HEK293 (cell line): ENCODE measurements at regions not wholly inside any gene's neighbourhood (a gene's known extent, or its start where the extent isn't known, plus 50 kb on each side); places are given as distances from the start of the nearest gene placed in this dataset.

Experiments used
- CTCF ChIA-PET: fragments of 350-600 bp; formaldehyde crosslinking; extraction: SDS; loops from one replicate; lab custom pipeline; 2021; ENCODE audit warnings: antibody characterized with exemption; lab: Yijun Ruan, JAX
- POLR2A ChIA-PET: fragments of 300-600 bp; formaldehyde crosslinking; extraction: SDS; loops from one replicate; lab custom pipeline; 2020; ENCODE audit warnings: antibody characterized with exemption, inconsistent platforms; lab: Yijun Ruan, JAX
- H3K27ac ChIP-seq: fragments of 200-500 bp; sonication (Bioruptor generic); 2 replicates; pipeline ENCODE4 v1.5.1; 2014; ENCODE audit warnings: low read depth, low read length, control low read depth, inconsistent platforms; ENCODE audit errors: extremely low read depth
- H3K36me3 ChIP-seq, 2 experiments: fragments of 200-500 bp in 1 of 2; sonication (Bioruptor generic) in 1 of 2; 1 replicate in 1 of 2; 2 replicates in 1 of 2; pipeline ENCODE4 v1.5.1; 2014 to 2017; ENCODE audit warnings: inconsistent platforms in 2 of 2, low read length in 2 of 2; ENCODE audit not compliant: control insufficient read depth in 2 of 2, insufficient read depth in 1 of 2
- H3K4me1 ChIP-seq: fragments of 200-500 bp; sonication (Bioruptor generic); 2 replicates; pipeline ENCODE4 v1.5.1; 2014; ENCODE audit warnings: mild to moderate bottlenecking, low read length, inconsistent platforms; ENCODE audit not compliant: control insufficient read depth, insufficient read depth
- H3K4me3 ChIP-seq: 2 replicates; pipeline ENCODE4 v1.5.1; 2011; ENCODE audit warnings: low read depth, mild to moderate bottlenecking, control low read depth, low read length, moderate library complexity
- H3K9me3 ChIP-seq: fragments of 200-500 bp; sonication (Bioruptor generic); 2 replicates; pipeline ENCODE4 v1.5.1; 2014; ENCODE audit warnings: low read depth, low read length, inconsistent platforms; ENCODE audit not compliant: control insufficient read depth, insufficient read depth
- BCL11A ChIP-seq: fragments of 450-650 bp; formaldehyde crosslinking; IDR thresholded peaks from 2 replicates; pipeline ENCODE4 v1.5.1; 2016; ENCODE audit warnings: low read depth, missing biosample characterization, missing genetic modification characterization
- GFI1B ChIP-seq: fragments of 450-650 bp; formaldehyde crosslinking; IDR thresholded peaks from 2 replicates; pipeline ENCODE4 v1.5.1; 2016; ENCODE audit warnings: missing biosample characterization, missing genetic modification characterization
- KLF17 ChIP-seq: fragments of 450-650 bp; formaldehyde crosslinking; IDR thresholded peaks from 2 replicates; pipeline ENCODE4 v1.5.1; 2016; ENCODE audit warnings: missing biosample characterization, missing genetic modification characterization
- OVOL3 ChIP-seq: fragments of 450-650 bp; formaldehyde crosslinking; IDR thresholded peaks from 2 replicates; pipeline ENCODE4 v1.5.1; 2016; ENCODE audit warnings: missing biosample characterization, missing genetic modification characterization
- REST ChIP-seq: fragments of 450-650 bp; formaldehyde crosslinking; IDR thresholded peaks from 2 replicates; pipeline ENCODE4 v1.5.1; 2016; ENCODE audit warnings: missing biosample characterization, missing genetic modification characterization
- YY1 ChIP-seq: fragments of 450-650 bp; formaldehyde crosslinking; IDR thresholded peaks from 2 replicates; pipeline ENCODE4 v1.5.1; 2018; ENCODE audit warnings: missing biosample characterization, missing genetic modification characterization
- ZBTB6 ChIP-seq: fragments of 450-650 bp; formaldehyde crosslinking; IDR thresholded peaks from 2 replicates; pipeline ENCODE4 v1.5.1; 2017; ENCODE audit warnings: missing biosample characterization, missing genetic modification characterization
- ZNF138 ChIP-seq: fragments of 450-650 bp; formaldehyde crosslinking; IDR thresholded peaks from 2 replicates; pipeline ENCODE4 v1.5.1; 2016; ENCODE audit warnings: missing biosample characterization, missing genetic modification characterization, borderline replicate concordance
- ZNF146 ChIP-seq: fragments of 450-650 bp; formaldehyde crosslinking; IDR thresholded peaks from 2 replicates; pipeline ENCODE4 v1.5.1; 2016; ENCODE audit warnings: missing biosample characterization, missing genetic modification characterization
- ZNF266 ChIP-seq: fragments of 450-650 bp; formaldehyde crosslinking; IDR thresholded peaks from 2 replicates; pipeline ENCODE4 v1.5.1; 2016; ENCODE audit warnings: missing biosample characterization, missing genetic modification characterization, low read depth
- ZNF280C ChIP-seq: fragments of 450-650 bp; formaldehyde crosslinking; IDR thresholded peaks from 2 replicates; pipeline ENCODE4 v1.5.1; 2016; ENCODE audit warnings: missing biosample characterization, missing genetic modification characterization
- ZNF324 ChIP-seq: fragments of 450-650 bp; formaldehyde crosslinking; IDR thresholded peaks from 2 replicates; pipeline ENCODE4 v1.5.1; 2016; ENCODE audit warnings: missing biosample characterization, missing genetic modification characterization
- ZNF341 ChIP-seq: fragments of 450-650 bp; formaldehyde crosslinking; IDR thresholded peaks from 2 replicates; pipeline ENCODE4; 2016; ENCODE audit warnings: low read depth, missing biosample characterization, missing genetic modification characterization
- ZNF404 ChIP-seq: fragments of 450-650 bp; formaldehyde crosslinking; IDR thresholded peaks from 2 replicates; pipeline ENCODE4 v1.5.1; 2017; ENCODE audit warnings: missing biosample characterization, missing genetic modification characterization
- ZNF416 ChIP-seq: fragments of 450-650 bp; formaldehyde crosslinking; IDR thresholded peaks from 2 replicates; pipeline ENCODE4 v1.5.1; 2016; ENCODE audit warnings: missing biosample characterization, missing genetic modification characterization
- ZNF548 ChIP-seq: fragments of 450-650 bp; formaldehyde crosslinking; IDR thresholded peaks from 2 replicates; pipeline ENCODE4 v1.5.1; 2016; ENCODE audit warnings: missing biosample characterization, missing genetic modification characterization
- ZNF610 ChIP-seq: fragments of 450-650 bp; formaldehyde crosslinking; IDR thresholded peaks from 2 replicates; pipeline ENCODE4 v1.5.1; 2016; ENCODE audit warnings: missing biosample characterization, missing genetic modification characterization, borderline replicate concordance
- ZNF704 ChIP-seq: fragments of 450-650 bp; formaldehyde crosslinking; IDR thresholded peaks from 2 replicates; pipeline ENCODE4 v1.5.1; 2016; ENCODE audit warnings: missing biosample characterization, missing genetic modification characterization
- ZNF747 ChIP-seq: fragments of 450-650 bp; formaldehyde crosslinking; IDR thresholded peaks from 2 replicates; pipeline ENCODE4 v1.5.1; 2016; ENCODE audit warnings: missing biosample characterization, missing genetic modification characterization
- ZNF768 ChIP-seq: fragments of 450-650 bp; formaldehyde crosslinking; IDR thresholded peaks from 2 replicates; pipeline ENCODE4 v1.5.1; 2018; ENCODE audit warnings: missing biosample characterization, mild to moderate bottlenecking, missing genetic modification characterization

- no peaks in the 10 kb centered on the region for H3K4me1 ChIP-seq
- POLR2A ChIA-PET, result no interaction called here
- TF ChIP-seq ZNF747 (tag by site-specific recombination), result no peak
- TF ChIP-seq ZNF610 (tag by site-specific recombination), result no peak
- no peak for TF ChIP-seq GFI1B (tag by site-specific recombination)
- TF ChIP-seq ZNF146 (tag by site-specific recombination), result no peak
- TF ChIP-seq ZNF138, result no peak
- TF ChIP-seq ZNF280C (tag by site-specific recombination), result no peak
- TF ChIP-seq ZBTB6 (tag by site-specific recombination), result no peak
- no peak for TF ChIP-seq ZNF416 (tag by site-specific recombination)
- no peak for TF ChIP-seq ZNF704 (tag by site-specific recombination)
- no peak for TF ChIP-seq ZNF548
- TF ChIP-seq OVOL3 (tag by site-specific recombination), result no peak
- TF ChIP-seq YY1 (tag by site-specific recombination), result no peak
- no peak for TF ChIP-seq ZNF404 (tag by site-specific recombination)
- TF ChIP-seq ZNF768 (tag by site-specific recombination), result no peak
- TF ChIP-seq ZNF341 (tag by site-specific recombination), result no peak
- no peak for TF ChIP-seq KLF17 (tag by site-specific recombination)
- TF ChIP-seq ZNF324 (tag by site-specific recombination), result no peak
- TF ChIP-seq ZNF266, result no peak
- no peak for TF ChIP-seq REST (tag by site-specific recombination)
- TF ChIP-seq BCL11A (tag by site-specific recombination), result no peak
- TF ChIP-seq, all 188 proteins: peak for 0
- no peaks in the 10 kb centered on the region for H3K36me3 ChIP-seq
- no peak overlapping the region for H3K27ac ChIP-seq
- no peak overlapping the region for H3K4me3 ChIP-seq
- H3K9me3 ChIP-seq, result no peaks in the 10 kb centered on the region
- CTCF ChIA-PET, result no interaction called here
Measured at GRCh38 chr13:76292031-76292430, 594.2 kb downstream of the KCTD12 start.
